ENCODE measurements at regions not wholly inside any gene's neighbourhood (a gene's known extent, or its start where the extent isn't known, plus 50 kb on each side); places are given as distances from the start of the nearest gene placed in this dataset.
A peak's percentile ranks its signal among the peaks of the same experiment; 100 is the strongest.

- Histone ChIP-seq H3K27ac (ENCODE audit: insufficient read depth, low read length) (no peak overlapping the region), H3K9me3 (ENCODE audit: control insufficient read depth, insufficient read depth, low read depth, low read length) (no peaks in the 10 kb centered on the region), H3K27me3 (ENCODE audit: control insufficient read depth, insufficient read depth, low read length) (no peaks in the 10 kb centered on the region), H3K79me2 (ENCODE audit: control insufficient read depth, insufficient read depth, low read length) (no peaks in the 10 kb centered on the region), H4K20me1 (ENCODE audit: control insufficient read depth, extremely low read depth, insufficient read depth, low read length) (no peaks in the 10 kb centered on the region), H3K36me3 (ENCODE audit: control insufficient read depth, insufficient read depth, low read length) (no peaks in the 10 kb centered on the region), H2AFZ (ENCODE audit: low read length) (peak overlapping the region; percentile 7), H3K9ac (ENCODE audit: insufficient read depth, low read length) (no peak overlapping the region), H3K4me1 (ENCODE audit: control insufficient read depth, extremely low read depth, insufficient read depth, low read length) (peaks cover 4% of the 10 kb centered on the region), H3K4me2 (ENCODE audit: extremely low read depth, insufficient read depth, low read length) (peak overlapping the region; percentile 37), H3K4me3 (replicated peaks in 1 of 4; ENCODE audit: control extremely low read depth in 1 of 4, insufficient read depth in 1 of 4, low read depth in 3 of 4, low read length in 4 of 4) (no peak overlapping the region)
- peak; percentile 73 to 89 for DNase-seq (ENCODE audit: low read depth in 2 of 2)
- TF ChIP-seq, protein P1, sequence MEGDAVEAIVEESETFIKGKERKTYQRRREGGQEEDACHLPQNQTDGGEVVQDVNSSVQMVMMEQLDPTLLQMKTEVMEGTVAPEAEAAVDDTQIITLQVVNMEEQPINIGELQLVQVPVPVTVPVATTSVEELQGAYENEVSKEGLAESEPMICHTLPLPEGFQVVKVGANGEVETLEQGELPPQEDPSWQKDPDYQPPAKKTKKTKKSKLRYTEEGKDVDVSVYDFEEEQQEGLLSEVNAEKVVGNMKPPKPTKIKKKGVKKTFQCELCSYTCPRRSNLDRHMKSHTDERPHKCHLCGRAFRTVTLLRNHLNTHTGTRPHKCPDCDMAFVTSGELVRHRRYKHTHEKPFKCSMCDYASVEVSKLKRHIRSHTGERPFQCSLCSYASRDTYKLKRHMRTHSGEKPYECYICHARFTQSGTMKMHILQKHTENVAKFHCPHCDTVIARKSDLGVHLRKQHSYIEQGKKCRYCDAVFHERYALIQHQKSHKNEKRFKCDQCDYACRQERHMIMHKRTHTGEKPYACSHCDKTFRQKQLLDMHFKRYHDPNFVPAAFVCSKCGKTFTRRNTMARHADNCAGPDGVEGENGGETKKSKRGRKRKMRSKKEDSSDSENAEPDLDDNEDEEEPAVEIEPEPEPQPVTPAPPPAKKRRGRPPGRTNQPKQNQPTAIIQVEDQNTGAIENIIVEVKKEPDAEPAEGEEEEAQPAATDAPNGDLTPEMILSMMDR (conservative IDR thresholded peaks at IDR 0.05 in 1 of 2, IDR thresholded peaks at IDR 0.05 in 1 of 2; ENCODE audit: low read depth in 1 of 2, low read length in 2 of 2): peak; percentile 73 to 76
- TF ChIP-seq EZH2 (IDR thresholded peaks at IDR 0.05; ENCODE audit: low read length, missing control alignments): no peak
Observed at GRCh38 chr2:39913648-39914461, 134.8 kb upstream of the THUMPD2 start.

GRCh38 chr2:39902103-39902502 is 123.0 kb upstream of the THUMPD2 start:
- peak; percentile 27 to 78 for DNase-seq (ENCODE audit: low read depth in 2 of 2)
- Histone ChIP-seq H3K4me3 (replicated peaks in 1 of 4; ENCODE audit: control extremely low read depth in 1 of 4, insufficient read depth in 1 of 4, low read depth in 3 of 4, low read length in 4 of 4) (no peak overlapping the region), H3K27me3 (ENCODE audit: control insufficient read depth, insufficient read depth, low read length) (no peaks in the 10 kb centered on the region), H3K9me3 (ENCODE audit: control insufficient read depth, insufficient read depth, low read depth, low read length) (no peaks in the 10 kb centered on the region), H3K27ac (ENCODE audit: insufficient read depth, low read length) (no peak overlapping the region), H3K36me3 (ENCODE audit: control insufficient read depth, insufficient read depth, low read length) (no peaks in the 10 kb centered on the region), H2AFZ (ENCODE audit: low read length) (no peak overlapping the region), H3K4me1 (ENCODE audit: control insufficient read depth, extremely low read depth, insufficient read depth, low read length) (no peaks in the 10 kb centered on the region), H4K20me1 (ENCODE audit: control insufficient read depth, extremely low read depth, insufficient read depth, low read length) (no peaks in the 10 kb centered on the region), H3K79me2 (ENCODE audit: control insufficient read depth, insufficient read depth, low read length) (no peaks in the 10 kb centered on the region), H3K9ac (ENCODE audit: insufficient read depth, low read length) (no peak overlapping the region), H3K4me2 (ENCODE audit: extremely low read depth, insufficient read depth, low read length) (no peak overlapping the region)
- TF ChIP-seq EZH2 (IDR thresholded peaks at IDR 0.05; ENCODE audit: low read length, missing control alignments): no peak
- TF ChIP-seq, protein P1 (conservative IDR thresholded peaks at IDR 0.05 in 1 of 2, IDR thresholded peaks at IDR 0.05 in 1 of 2; ENCODE audit: low read depth in 1 of 2, low read length in 2 of 2): no peak

GRCh38 chr2:39898934-39899333 is 119.9 kb upstream of the THUMPD2 start:
- DNase-seq (ENCODE audit: low read depth in 2 of 2): no peak
- Histone ChIP-seq H3K9ac (ENCODE audit: insufficient read depth, low read length) (no peak overlapping the region), H3K36me3 (ENCODE audit: control insufficient read depth, insufficient read depth, low read length) (no peaks in the 10 kb centered on the region), H3K9me3 (ENCODE audit: control insufficient read depth, insufficient read depth, low read depth, low read length) (no peaks in the 10 kb centered on the region), H3K4me3 (replicated peaks in 1 of 4; ENCODE audit: control extremely low read depth in 1 of 4, insufficient read depth in 1 of 4, low read depth in 3 of 4, low read length in 4 of 4) (no peak overlapping the region), H3K27me3 (ENCODE audit: control insufficient read depth, insufficient read depth, low read length) (no peaks in the 10 kb centered on the region), H3K79me2 (ENCODE audit: control insufficient read depth, insufficient read depth, low read length) (no peaks in the 10 kb centered on the region), H2AFZ (ENCODE audit: low read length) (no peak overlapping the region), H3K4me2 (ENCODE audit: extremely low read depth, insufficient read depth, low read length) (no peak overlapping the region), H3K27ac (ENCODE audit: insufficient read depth, low read length) (no peak overlapping the region), H4K20me1 (ENCODE audit: control insufficient read depth, extremely low read depth, insufficient read depth, low read length) (no peaks in the 10 kb centered on the region), H3K4me1 (ENCODE audit: control insufficient read depth, extremely low read depth, insufficient read depth, low read length) (no peaks in the 10 kb centered on the region)
- no peak for TF ChIP-seq EZH2 (IDR thresholded peaks at IDR 0.05; ENCODE audit: low read length, missing control alignments)
- TF ChIP-seq, protein P1 (conservative IDR thresholded peaks at IDR 0.05 in 1 of 2, IDR thresholded peaks at IDR 0.05 in 1 of 2; ENCODE audit: low read depth in 1 of 2, low read length in 2 of 2): no peak

Measured in fibroblast of lung (primary cell).